ENCODE measurements at regions not wholly inside any gene's neighbourhood (a gene's known extent, or its start where the extent isn't known, plus 50 kb on each side); places are given as distances from the start of the nearest gene placed in this dataset.

GRCh38 chr4:184893801-184894571 is 68.2 kb upstream of the ACSL1 start:
- no peaks in the 10 kb centered on the region for H3K27me3 ChIP-seq (ENCODE audit: insufficient read depth, low read length, poor library complexity)
- no peak overlapping the region for H3K9ac ChIP-seq (ENCODE audit: low read length)
- no peak overlapping the region for H3K23ac ChIP-seq (ENCODE audit: low read length)
- no peak overlapping the region for H2BK5ac ChIP-seq (ENCODE audit: low read length)
- WGBS (ENCODE audit: extremely low coverage, insufficient coverage, low lambda C conversion rate) = no CpG with 5 or more reads among the region's 10 CpGs
- no peak overlapping the region for H3K56ac ChIP-seq (ENCODE audit: low read length)
- no peaks in the 10 kb centered on the region for H3K79me1 ChIP-seq (ENCODE audit: low read length)
- no peaks in the 10 kb centered on the region for H3K36me3 ChIP-seq (ENCODE audit: control insufficient read depth, insufficient read depth, low read length)
- H3K18ac ChIP-seq (ENCODE audit: low read length) = no peak overlapping the region
- H4K5ac ChIP-seq (ENCODE audit: low read length) = no peak overlapping the region
- no peak overlapping the region for H2BK15ac ChIP-seq (replicated peaks; ENCODE audit: low read depth)
- no peak overlapping the region for H2BK120ac ChIP-seq (ENCODE audit: low read depth, low read length)
- H3K79me2 ChIP-seq (ENCODE audit: control insufficient read depth, insufficient read depth, low read length) = no peaks in the 10 kb centered on the region
- H3K4me1 ChIP-seq (ENCODE audit: control insufficient read depth, low read depth, low read length) = peaks cover 2% of the 10 kb centered on the region
- no peak overlapping the region for H3K4me3 ChIP-seq (ENCODE audit: low read length)
- DNase-seq = peak; percentile 75
- H3K27ac ChIP-seq (ENCODE audit: low read depth, low read length) = no peak overlapping the region
- no peak overlapping the region for H4K8ac ChIP-seq (ENCODE audit: low read depth, low read length)
- H2AK5ac ChIP-seq (ENCODE audit: low read length) = no peak overlapping the region
- no peak overlapping the region for H3K4me2 ChIP-seq (ENCODE audit: low read length)
- H3K4ac ChIP-seq (ENCODE audit: low read depth, low read length) = no peak overlapping the region

- H3K27ac ChIP-seq (ENCODE audit: low read depth, low read length) = no peak overlapping the region
- no peak overlapping the region for H3K9ac ChIP-seq (ENCODE audit: low read length)
- H2BK15ac ChIP-seq (replicated peaks; ENCODE audit: low read depth) = no peak overlapping the region
- H4K8ac ChIP-seq (ENCODE audit: low read depth, low read length) = no peak overlapping the region
- H4K5ac ChIP-seq (ENCODE audit: low read length) = no peak overlapping the region
- no CpG with 5 or more reads among the region's 7 CpGs for WGBS (ENCODE audit: extremely low coverage, insufficient coverage, low lambda C conversion rate)
- H3K27me3 ChIP-seq (ENCODE audit: insufficient read depth, low read length, poor library complexity) = no peaks in the 10 kb centered on the region
- no peaks in the 10 kb centered on the region for H3K36me3 ChIP-seq (ENCODE audit: control insufficient read depth, insufficient read depth, low read length)
- no peak overlapping the region for H3K23ac ChIP-seq (ENCODE audit: low read length)
- DNase-seq = no peak
- no peak overlapping the region for H3K4me2 ChIP-seq (ENCODE audit: low read length)
- no peak overlapping the region for H2BK5ac ChIP-seq (ENCODE audit: low read length)
- H2BK120ac ChIP-seq (ENCODE audit: low read depth, low read length) = no peak overlapping the region
- H3K4ac ChIP-seq (ENCODE audit: low read depth, low read length) = no peak overlapping the region
- no peak overlapping the region for H3K56ac ChIP-seq (ENCODE audit: low read length)
- no peaks in the 10 kb centered on the region for H3K79me1 ChIP-seq (ENCODE audit: low read length)
- no peak overlapping the region for H2AK5ac ChIP-seq (ENCODE audit: low read length)
- H3K4me1 ChIP-seq (ENCODE audit: control insufficient read depth, low read depth, low read length) = peaks cover 2% of the 10 kb centered on the region
- no peaks in the 10 kb centered on the region for H3K79me2 ChIP-seq (ENCODE audit: control insufficient read depth, insufficient read depth, low read length)
- H3K4me3 ChIP-seq (ENCODE audit: low read length) = no peak overlapping the region
- H3K18ac ChIP-seq (ENCODE audit: low read length) = no peak overlapping the region
These were observed 69.4 kb upstream of the ACSL1 start for GRCh38 chr4:184895012-184895695.

- no peak overlapping the region for H3K56ac ChIP-seq (ENCODE audit: low read length)
- no peak overlapping the region for H3K4me2 ChIP-seq (ENCODE audit: low read length)
- H4K5ac ChIP-seq (ENCODE audit: low read length) = no peak overlapping the region
- no peak overlapping the region for H2AK5ac ChIP-seq (ENCODE audit: low read length)
- no peaks in the 10 kb centered on the region for H3K79me2 ChIP-seq (ENCODE audit: control insufficient read depth, insufficient read depth, low read length)
- H3K79me1 ChIP-seq (ENCODE audit: low read length) = no peaks in the 10 kb centered on the region
- H3K27me3 ChIP-seq (ENCODE audit: insufficient read depth, low read length, poor library complexity) = no peaks in the 10 kb centered on the region
- no peak overlapping the region for H3K9ac ChIP-seq (ENCODE audit: low read length)
- no peak overlapping the region for H3K4ac ChIP-seq (ENCODE audit: low read depth, low read length)
- H3K18ac ChIP-seq (ENCODE audit: low read length) = no peak overlapping the region
- H3K23ac ChIP-seq (ENCODE audit: low read length) = no peak overlapping the region
- H3K4me3 ChIP-seq (ENCODE audit: low read length) = no peak overlapping the region
- no CpG with 5 or more reads among the region's 19 CpGs for WGBS (ENCODE audit: extremely low coverage, insufficient coverage, low lambda C conversion rate)
- H2BK15ac ChIP-seq (replicated peaks; ENCODE audit: low read depth) = no peak overlapping the region
- no peak overlapping the region for H3K27ac ChIP-seq (ENCODE audit: low read depth, low read length)
- peaks cover 2% of the 10 kb centered on the region for H3K4me1 ChIP-seq (ENCODE audit: control insufficient read depth, low read depth, low read length)
- DNase-seq = no peak
- H2BK5ac ChIP-seq (ENCODE audit: low read length) = no peak overlapping the region
- no peaks in the 10 kb centered on the region for H3K36me3 ChIP-seq (ENCODE audit: control insufficient read depth, insufficient read depth, low read length)
- no peak overlapping the region for H2BK120ac ChIP-seq (ENCODE audit: low read depth, low read length)
- H4K8ac ChIP-seq (ENCODE audit: low read depth, low read length) = no peak overlapping the region
These were observed 71.3 kb upstream of the ACSL1 start for GRCh38 chr4:184896868-184897715.

GRCh38 chr4:184897895-184898294 is 72.1 kb upstream of the ACSL1 start:
- Histone ChIP-seq H2AK5ac (ENCODE audit: low read length) (no peak overlapping the region), H3K56ac (ENCODE audit: low read length) (no peak overlapping the region), H3K4me2 (ENCODE audit: low read length) (no peak overlapping the region), H2BK5ac (ENCODE audit: low read length) (no peak overlapping the region), H4K8ac (ENCODE audit: low read depth, low read length) (no peak overlapping the region), H3K18ac (ENCODE audit: low read length) (no peak overlapping the region), H2BK15ac (replicated peaks; ENCODE audit: low read depth) (no peak overlapping the region), H3K23ac (ENCODE audit: low read length) (no peak overlapping the region), H3K27me3 (ENCODE audit: insufficient read depth, low read length, poor library complexity) (no peaks in the 10 kb centered on the region), H3K79me2 (ENCODE audit: control insufficient read depth, insufficient read depth, low read length) (no peaks in the 10 kb centered on the region), H3K36me3 (ENCODE audit: control insufficient read depth, insufficient read depth, low read length) (no peaks in the 10 kb centered on the region), H3K79me1 (ENCODE audit: low read length) (no peaks in the 10 kb centered on the region), H3K9ac (ENCODE audit: low read length) (no peak overlapping the region), H3K4me3 (ENCODE audit: low read length) (no peak overlapping the region), H2BK120ac (ENCODE audit: low read depth, low read length) (no peak overlapping the region), H4K5ac (ENCODE audit: low read length) (no peak overlapping the region), H3K4ac (ENCODE audit: low read depth, low read length) (no peak overlapping the region), H3K4me1 (ENCODE audit: control insufficient read depth, low read depth, low read length) (peaks cover 2% of the 10 kb centered on the region), H3K27ac (ENCODE audit: low read depth, low read length) (no peak overlapping the region)
- no CpG with 5 or more reads among the region's 7 CpGs for WGBS (ENCODE audit: extremely low coverage, insufficient coverage, low lambda C conversion rate)
- DNase-seq = no peak

GRCh38 chr4:184898793-184899192 is 73.0 kb upstream of the ACSL1 start:
- H2BK5ac ChIP-seq (ENCODE audit: low read length) = no peak overlapping the region
- no peaks in the 10 kb centered on the region for H3K79me2 ChIP-seq (ENCODE audit: control insufficient read depth, insufficient read depth, low read length)
- no peak overlapping the region for H3K4me3 ChIP-seq (ENCODE audit: low read length)
- no peak overlapping the region for H3K56ac ChIP-seq (ENCODE audit: low read length)
- no peak overlapping the region for H2AK5ac ChIP-seq (ENCODE audit: low read length)
- no peaks in the 10 kb centered on the region for H3K36me3 ChIP-seq (ENCODE audit: control insufficient read depth, insufficient read depth, low read length)
- H3K23ac ChIP-seq (ENCODE audit: low read length) = no peak overlapping the region
- H4K8ac ChIP-seq (ENCODE audit: low read depth, low read length) = no peak overlapping the region
- no peak overlapping the region for H2BK120ac ChIP-seq (ENCODE audit: low read depth, low read length)
- H2BK15ac ChIP-seq (replicated peaks; ENCODE audit: low read depth) = no peak overlapping the region
- no peaks in the 10 kb centered on the region for H3K27me3 ChIP-seq (ENCODE audit: insufficient read depth, low read length, poor library complexity)
- H3K18ac ChIP-seq (ENCODE audit: low read length) = no peak overlapping the region
- no CpG with 5 or more reads among the region's 5 CpGs for WGBS (ENCODE audit: extremely low coverage, insufficient coverage, low lambda C conversion rate)
- no peak overlapping the region for H3K4me2 ChIP-seq (ENCODE audit: low read length)
- no peak overlapping the region for H4K5ac ChIP-seq (ENCODE audit: low read length)
- DNase-seq = no peak
- no peaks in the 10 kb centered on the region for H3K79me1 ChIP-seq (ENCODE audit: low read length)
- H3K9ac ChIP-seq (ENCODE audit: low read length) = no peak overlapping the region
- H3K27ac ChIP-seq (ENCODE audit: low read depth, low read length) = no peak overlapping the region
- H3K4me1 ChIP-seq (ENCODE audit: control insufficient read depth, low read depth, low read length) = peaks cover 2% of the 10 kb centered on the region
- no peak overlapping the region for H3K4ac ChIP-seq (ENCODE audit: low read depth, low read length)
